ENCODE measurements at regions not wholly inside any gene's neighbourhood (a gene's known extent, or its start where the extent isn't known, plus 50 kb on each side); places are given as distances from the start of the nearest gene placed in this dataset.
A peak's percentile ranks its signal among the peaks of the same experiment; 100 is the strongest.

DNA sequence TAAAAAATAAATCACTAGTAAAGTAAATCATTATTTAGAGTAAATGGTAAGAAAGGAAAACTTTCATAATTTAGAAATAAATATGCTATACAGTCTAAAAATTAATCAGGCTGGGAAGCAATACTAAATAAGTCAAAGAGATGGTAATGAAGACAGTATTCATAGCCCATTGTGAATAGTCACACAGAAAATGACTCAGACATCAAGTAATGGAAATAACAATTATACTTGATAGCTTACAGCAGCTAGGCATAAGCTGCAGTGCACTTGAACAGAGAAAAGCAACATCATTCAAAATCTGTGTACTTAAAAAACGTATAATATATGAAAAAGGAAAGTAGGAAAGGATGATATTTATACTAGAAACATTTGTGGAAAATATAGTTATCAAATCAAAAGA, 642.5 kb upstream of the GNPDA2 start:
- Histone ChIP-seq H3K4me1 (no peaks in the 10 kb centered on the region), H3K36me3 (no peaks in the 10 kb centered on the region), H3K4me3 (no peak overlapping the region), H3K9me3 (no peaks in the 10 kb centered on the region), H3K27ac (no peak overlapping the region), H3K27me3 (no peaks in the 10 kb centered on the region)
- TF ChIP-seq, protein P1, sequence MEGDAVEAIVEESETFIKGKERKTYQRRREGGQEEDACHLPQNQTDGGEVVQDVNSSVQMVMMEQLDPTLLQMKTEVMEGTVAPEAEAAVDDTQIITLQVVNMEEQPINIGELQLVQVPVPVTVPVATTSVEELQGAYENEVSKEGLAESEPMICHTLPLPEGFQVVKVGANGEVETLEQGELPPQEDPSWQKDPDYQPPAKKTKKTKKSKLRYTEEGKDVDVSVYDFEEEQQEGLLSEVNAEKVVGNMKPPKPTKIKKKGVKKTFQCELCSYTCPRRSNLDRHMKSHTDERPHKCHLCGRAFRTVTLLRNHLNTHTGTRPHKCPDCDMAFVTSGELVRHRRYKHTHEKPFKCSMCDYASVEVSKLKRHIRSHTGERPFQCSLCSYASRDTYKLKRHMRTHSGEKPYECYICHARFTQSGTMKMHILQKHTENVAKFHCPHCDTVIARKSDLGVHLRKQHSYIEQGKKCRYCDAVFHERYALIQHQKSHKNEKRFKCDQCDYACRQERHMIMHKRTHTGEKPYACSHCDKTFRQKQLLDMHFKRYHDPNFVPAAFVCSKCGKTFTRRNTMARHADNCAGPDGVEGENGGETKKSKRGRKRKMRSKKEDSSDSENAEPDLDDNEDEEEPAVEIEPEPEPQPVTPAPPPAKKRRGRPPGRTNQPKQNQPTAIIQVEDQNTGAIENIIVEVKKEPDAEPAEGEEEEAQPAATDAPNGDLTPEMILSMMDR (IDR thresholded peaks at IDR 0.05), result no peak
- DNase-seq, result no peak

DNA sequence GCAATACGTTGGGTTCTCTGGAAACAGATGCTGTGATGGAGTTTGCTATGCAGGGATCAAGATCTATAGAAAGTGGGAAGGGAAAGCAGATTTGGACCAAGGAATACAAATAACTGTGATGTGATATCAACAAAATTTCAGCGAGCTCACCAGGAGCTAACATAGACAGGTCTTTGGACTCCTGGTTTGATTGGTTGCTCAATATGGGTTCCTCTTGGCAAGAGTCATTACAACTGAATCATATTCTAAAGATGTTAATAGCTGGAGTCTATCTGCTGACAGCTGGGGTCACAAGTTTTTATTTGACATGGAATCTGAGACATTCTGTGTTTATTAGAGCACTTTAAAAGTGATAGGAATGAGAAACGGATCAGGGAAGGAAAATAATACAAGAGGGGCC, 637.6 kb upstream of the GNPDA2 start:
- no peak overlapping the region for H3K27ac ChIP-seq
- no peaks in the 10 kb centered on the region for H3K9me3 ChIP-seq
- TF ChIP-seq, protein P1 (IDR thresholded peaks at IDR 0.05), result no peak
- TF ChIP-seq POLR2A (IDR thresholded peaks at IDR 0.05), result no peak
- H3K27me3 ChIP-seq, result no peaks in the 10 kb centered on the region
- no peaks in the 10 kb centered on the region for H3K36me3 ChIP-seq
- DNase-seq, result no peak
- H3K4me1 ChIP-seq, result no peaks in the 10 kb centered on the region
- no peak overlapping the region for H3K4me3 ChIP-seq

DNA sequence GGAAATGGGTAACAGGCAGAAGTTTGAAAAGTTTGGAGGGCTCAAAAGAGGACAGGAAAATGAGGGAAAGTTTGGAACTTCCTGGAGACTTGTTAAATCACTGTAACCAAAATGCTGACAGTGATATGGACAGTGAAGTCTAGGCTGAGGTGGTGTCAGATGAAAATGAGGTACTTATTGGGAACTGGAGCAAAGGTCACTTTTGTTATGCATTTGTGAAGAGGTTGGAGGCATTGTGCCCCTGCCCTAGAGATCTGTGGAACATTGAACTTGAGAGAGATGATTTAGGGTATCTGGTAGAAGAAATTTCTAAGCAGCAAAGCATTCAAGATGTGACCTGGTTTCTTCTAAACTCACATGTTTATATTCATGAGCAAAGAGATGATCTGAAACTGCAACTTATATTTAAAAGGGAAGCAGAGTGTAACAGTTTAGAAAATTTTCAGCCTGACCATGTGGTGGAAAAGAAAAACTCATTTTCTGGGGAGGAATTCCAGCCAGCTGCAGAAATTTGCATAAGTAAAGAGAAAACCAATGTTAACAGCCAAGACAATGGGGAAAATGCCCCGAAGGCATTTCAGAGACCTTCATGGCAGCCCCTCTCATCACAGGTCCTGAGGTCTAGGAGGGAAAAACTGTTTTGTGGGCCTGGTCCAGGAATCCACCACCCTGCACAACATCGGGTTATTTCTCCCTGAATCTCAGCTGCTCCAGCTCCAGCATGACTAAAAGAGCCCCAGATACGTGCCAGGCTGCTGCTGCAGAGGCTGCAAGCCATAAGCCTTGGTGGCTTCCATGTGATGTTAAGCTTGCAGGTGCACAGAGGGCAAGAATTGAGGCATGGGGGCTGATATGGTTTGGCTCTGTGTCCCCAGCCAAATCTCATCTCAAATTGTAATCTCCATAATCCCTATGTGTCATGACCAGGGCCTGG, 632.5 kb upstream of the GNPDA2 start:
- Histone ChIP-seq H3K9me3 (no peaks in the 10 kb centered on the region), H3K36me3 (no peaks in the 10 kb centered on the region), H3K4me3 (no peak overlapping the region), H3K27me3 (no peaks in the 10 kb centered on the region), H3K27ac (no peak overlapping the region), H3K4me1 (no peaks in the 10 kb centered on the region)
- DNase-seq, result no peak
- no peak for TF ChIP-seq POLR2A (IDR thresholded peaks at IDR 0.05)
- TF ChIP-seq, protein P1 (IDR thresholded peaks at IDR 0.05), result no peak

DNA sequence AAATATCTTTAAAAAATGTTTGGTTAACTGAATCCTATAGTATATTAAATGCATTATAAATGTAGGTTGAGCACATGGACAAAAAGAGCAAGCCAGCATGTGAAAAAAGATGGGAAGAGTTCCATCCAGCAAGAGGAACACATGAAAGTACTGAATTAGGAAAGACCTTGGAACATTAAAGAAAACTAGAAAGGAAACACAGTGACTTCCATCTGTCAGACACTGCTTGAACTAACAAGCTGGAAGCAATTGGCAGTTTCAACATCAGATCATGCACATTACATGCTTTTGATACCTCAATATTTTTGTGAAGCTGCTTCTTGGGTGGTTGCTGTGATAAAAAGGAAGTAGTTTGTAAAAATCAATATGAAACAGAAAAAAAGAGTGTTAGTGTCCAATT, 626.8 kb upstream of the GNPDA2 start:
- H3K36me3 ChIP-seq, result no peaks in the 10 kb centered on the region
- no peak for TF ChIP-seq POLR2A (IDR thresholded peaks at IDR 0.05)
- TF ChIP-seq, protein P1 (IDR thresholded peaks at IDR 0.05), result no peak
- no peak for DNase-seq
- no peak overlapping the region for H3K4me3 ChIP-seq
- no peaks in the 10 kb centered on the region for H3K9me3 ChIP-seq
- H3K27me3 ChIP-seq, result no peaks in the 10 kb centered on the region
- no peak overlapping the region for H3K27ac ChIP-seq
- H3K4me1 ChIP-seq, result no peaks in the 10 kb centered on the region

DNA sequence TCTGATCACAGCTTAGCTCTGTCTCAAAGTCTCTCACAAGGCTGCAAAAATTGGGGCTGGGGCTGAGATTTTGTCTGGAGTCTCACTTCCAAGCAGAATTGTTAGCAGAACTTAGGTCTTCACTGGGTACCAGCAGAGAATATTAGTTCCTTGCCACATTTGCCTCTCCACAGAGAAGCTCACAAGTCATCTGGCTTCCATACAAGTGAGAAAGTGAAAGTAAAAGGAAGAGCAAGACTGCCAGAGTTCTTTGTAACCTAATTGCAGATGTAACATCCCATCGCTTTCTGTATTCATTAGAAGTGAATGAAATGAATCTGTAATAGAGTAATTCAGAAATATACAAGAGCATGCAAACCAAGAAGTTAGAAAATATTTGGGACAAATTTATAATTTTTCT, 624.1 kb upstream of the GNPDA2 start:
- no peaks in the 10 kb centered on the region for H3K9me3 ChIP-seq
- H3K27me3 ChIP-seq, result no peaks in the 10 kb centered on the region
- no peaks in the 10 kb centered on the region for H3K36me3 ChIP-seq
- no peaks in the 10 kb centered on the region for H3K4me1 ChIP-seq
- no peak overlapping the region for H3K27ac ChIP-seq
- DNase-seq, result no peak
- H3K4me3 ChIP-seq, result peak overlapping the region in 1 of 4 donors; percentile 8
- TF ChIP-seq, protein P1 (IDR thresholded peaks at IDR 0.05), result no peak
- no peak for TF ChIP-seq POLR2A (IDR thresholded peaks at IDR 0.05)

Data from Peyer's patch (tissue), 4 donors.